Fibroblast of pulmonary artery (primary cell): ENCODE measurements at regions not wholly inside any gene's neighbourhood (a gene's known extent, or its start where the extent isn't known, plus 50 kb on each side); places are given as distances from the start of the nearest gene placed in this dataset.

Experiments used
- DNase-seq: peaks from one replicate; pipeline ENCODE4 v3.0.0-alpha.2; 2010; ENCODE audit warnings: low read depth
- H3K4me3 ChIP-seq: replicated peaks from 2 replicates; pipeline ENCODE4 v1.5.1; 2011; ENCODE audit warnings: low read depth, mild to moderate bottlenecking, control low read depth, low read length, moderate library complexity
- TF ChIP-seq, protein P1 (sequence below): IDR thresholded peaks from 2 replicates; pipeline ENCODE4 v1.5.1; 2011; ENCODE audit warnings: mild to moderate bottlenecking, control low read depth, low read length, inconsistent platforms; ENCODE audit errors: missing control alignments

DNA sequence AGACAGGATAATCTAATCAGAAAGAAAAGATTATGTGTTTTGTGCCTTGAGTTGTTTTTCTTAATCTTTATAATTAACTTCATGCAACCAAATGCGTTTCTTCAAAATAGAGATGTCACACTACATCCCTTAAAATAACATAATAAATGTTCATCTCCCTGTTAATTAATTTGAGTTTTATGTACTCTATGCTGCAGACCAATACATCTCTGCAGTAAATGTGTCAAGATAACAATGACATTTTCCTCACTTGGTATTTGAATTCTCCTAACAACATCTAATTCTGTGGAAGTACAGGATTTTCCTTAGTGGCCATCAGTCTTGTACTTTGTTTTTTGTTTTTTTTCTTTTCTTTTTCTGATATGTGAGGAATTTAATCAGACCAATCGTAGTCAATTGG lies 279.2 kb upstream of the TYRP1 start:
- no peak overlapping the region for H3K4me3 ChIP-seq
- TF ChIP-seq, protein P1, sequence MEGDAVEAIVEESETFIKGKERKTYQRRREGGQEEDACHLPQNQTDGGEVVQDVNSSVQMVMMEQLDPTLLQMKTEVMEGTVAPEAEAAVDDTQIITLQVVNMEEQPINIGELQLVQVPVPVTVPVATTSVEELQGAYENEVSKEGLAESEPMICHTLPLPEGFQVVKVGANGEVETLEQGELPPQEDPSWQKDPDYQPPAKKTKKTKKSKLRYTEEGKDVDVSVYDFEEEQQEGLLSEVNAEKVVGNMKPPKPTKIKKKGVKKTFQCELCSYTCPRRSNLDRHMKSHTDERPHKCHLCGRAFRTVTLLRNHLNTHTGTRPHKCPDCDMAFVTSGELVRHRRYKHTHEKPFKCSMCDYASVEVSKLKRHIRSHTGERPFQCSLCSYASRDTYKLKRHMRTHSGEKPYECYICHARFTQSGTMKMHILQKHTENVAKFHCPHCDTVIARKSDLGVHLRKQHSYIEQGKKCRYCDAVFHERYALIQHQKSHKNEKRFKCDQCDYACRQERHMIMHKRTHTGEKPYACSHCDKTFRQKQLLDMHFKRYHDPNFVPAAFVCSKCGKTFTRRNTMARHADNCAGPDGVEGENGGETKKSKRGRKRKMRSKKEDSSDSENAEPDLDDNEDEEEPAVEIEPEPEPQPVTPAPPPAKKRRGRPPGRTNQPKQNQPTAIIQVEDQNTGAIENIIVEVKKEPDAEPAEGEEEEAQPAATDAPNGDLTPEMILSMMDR, result no peak
- DNase-seq, result no peak

DNA sequence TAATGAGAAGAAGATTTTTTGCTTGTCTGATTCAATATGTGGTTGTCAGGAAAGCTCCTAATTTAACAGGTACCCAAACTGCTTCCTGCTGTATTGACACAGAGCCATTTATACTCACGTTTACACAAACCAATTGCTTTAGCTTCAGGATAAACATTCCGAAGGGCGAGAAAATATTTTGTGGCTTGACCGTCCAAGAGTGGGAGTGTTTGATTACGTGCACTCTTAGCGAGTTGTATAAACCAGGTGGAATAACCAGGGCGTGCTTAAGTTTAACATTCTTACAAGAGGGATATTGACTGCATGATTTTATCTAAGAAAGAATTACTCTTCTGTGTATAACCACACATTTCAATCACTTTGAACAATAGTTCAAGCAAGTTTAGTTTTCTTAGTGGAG lies 278.7 kb upstream of the TYRP1 start:
- TF ChIP-seq, protein P1, result no peak
- no peak overlapping the region for H3K4me3 ChIP-seq
- peak; percentile 7 for DNase-seq

DNA sequence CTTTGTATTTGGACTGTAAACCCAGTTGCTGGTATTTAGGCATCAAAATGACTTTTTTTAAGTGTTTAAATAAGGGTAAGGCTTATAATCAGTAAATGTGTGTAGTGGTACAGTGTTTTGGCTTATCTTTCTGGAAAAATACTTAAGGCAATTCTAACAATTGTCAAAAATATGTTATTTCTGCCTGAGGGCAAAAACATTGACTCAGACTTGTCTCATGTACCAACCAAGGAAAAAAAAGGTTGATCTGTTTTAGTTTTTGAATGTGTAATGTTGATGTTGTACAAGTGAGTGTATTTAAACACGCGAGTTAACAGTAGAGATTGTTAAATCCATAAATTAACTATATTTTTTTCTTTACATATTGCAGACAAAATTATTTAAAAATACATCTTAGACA lies 277.8 kb upstream of the TYRP1 start:
- DNase-seq, result no peak
- H3K4me3 ChIP-seq, result no peak overlapping the region
- TF ChIP-seq, protein P1, result no peak

DNA sequence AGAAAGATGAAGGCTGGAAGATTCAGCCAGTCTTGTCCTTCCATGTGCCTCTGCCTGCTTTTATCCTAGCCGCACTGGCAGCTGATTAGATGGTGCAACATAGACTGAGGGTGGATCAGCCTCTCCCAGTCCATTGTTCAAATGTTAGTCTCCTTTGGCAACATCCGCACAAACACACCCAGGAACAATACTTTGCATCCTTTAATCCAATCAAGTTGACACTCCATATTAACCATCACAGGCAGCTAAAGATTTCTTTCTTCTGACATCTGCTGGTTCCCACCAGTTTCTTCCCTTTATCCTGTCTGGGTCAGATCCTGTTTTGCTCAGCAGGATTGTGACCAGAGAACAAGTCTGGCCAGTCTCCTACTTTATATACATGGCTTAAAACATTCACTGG lies 276.5 kb upstream of the TYRP1 start:
- DNase-seq, result no peak
- no peak overlapping the region for H3K4me3 ChIP-seq
- TF ChIP-seq, protein P1, result no peak

DNA sequence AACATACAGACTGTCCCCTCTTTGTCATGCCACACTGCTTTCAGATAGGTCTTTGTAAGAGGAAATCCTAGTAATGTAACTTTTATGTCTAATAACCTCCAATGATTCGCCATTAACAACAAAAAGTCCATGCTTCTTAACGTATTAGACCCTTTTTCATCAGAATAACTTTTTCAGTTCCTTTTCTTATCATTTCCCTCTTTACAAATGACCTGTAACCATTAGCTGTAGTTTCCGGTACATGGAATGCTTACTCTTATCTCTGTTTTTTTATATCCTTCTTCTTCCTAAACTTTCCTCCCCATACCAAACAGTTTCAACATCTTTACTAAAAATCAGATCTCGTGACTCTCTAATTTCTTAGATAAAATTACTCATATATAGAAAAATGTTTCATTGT lies 268.9 kb upstream of the TYRP1 start:
- TF ChIP-seq, protein P1, result no peak
- peak; percentile 3 for DNase-seq
- no peak overlapping the region for H3K4me3 ChIP-seq

DNA sequence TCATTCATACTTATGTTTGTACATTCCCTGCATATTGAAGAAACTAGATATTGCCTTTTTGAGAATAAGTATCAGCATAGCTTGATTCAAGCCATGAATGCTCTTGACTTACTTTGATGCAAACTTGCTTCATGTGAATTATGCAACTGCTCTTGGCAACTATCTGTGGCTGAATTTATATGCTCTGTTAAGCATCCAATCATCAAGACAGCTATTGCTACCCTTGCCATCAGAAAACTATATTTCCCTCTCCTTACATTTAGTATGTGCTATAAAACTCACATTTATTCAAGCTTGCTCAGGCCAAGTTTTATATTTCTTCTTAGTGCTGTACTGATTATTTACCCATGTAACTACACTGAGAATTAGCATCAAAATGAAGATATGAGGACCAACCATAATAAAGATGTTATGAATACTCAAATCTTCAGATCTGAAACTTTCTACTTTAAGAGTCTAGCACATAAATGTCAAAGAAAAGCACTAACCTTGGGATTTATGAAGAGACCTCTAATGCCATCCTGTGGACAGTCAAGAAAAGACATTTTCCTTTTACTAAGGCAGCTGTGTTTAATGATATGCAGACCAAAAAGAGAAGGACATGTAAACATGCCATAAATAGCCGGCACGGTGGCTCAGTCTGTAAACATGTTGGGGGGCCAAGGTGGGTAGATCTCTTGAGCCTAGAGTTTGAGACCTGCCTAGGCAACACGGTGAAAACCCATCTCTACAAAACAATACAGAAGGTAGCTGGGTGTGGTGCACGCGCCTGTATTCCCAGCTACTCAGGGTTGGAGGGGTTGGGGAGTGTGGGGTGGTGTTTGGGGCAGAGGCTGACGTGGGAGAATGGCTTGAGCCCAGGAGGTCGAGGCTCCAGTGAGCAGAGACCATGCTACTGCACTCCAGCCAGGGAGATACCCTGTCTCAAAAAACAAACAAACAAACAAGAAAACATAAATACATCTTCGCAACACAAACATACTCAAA lies 267.0 kb upstream of the TYRP1 start:
- TF ChIP-seq, protein P1, result peak; percentile 16
- DNase-seq, result peak; percentile 51
- no peak overlapping the region for H3K4me3 ChIP-seq
